ENCODE measurements at regions not wholly inside any gene's neighbourhood (a gene's known extent, or its start where the extent isn't known, plus 50 kb on each side); places are given as distances from the start of the nearest gene placed in this dataset.
A peak's percentile ranks its signal among the peaks of the same experiment; 100 is the strongest.

DNA sequence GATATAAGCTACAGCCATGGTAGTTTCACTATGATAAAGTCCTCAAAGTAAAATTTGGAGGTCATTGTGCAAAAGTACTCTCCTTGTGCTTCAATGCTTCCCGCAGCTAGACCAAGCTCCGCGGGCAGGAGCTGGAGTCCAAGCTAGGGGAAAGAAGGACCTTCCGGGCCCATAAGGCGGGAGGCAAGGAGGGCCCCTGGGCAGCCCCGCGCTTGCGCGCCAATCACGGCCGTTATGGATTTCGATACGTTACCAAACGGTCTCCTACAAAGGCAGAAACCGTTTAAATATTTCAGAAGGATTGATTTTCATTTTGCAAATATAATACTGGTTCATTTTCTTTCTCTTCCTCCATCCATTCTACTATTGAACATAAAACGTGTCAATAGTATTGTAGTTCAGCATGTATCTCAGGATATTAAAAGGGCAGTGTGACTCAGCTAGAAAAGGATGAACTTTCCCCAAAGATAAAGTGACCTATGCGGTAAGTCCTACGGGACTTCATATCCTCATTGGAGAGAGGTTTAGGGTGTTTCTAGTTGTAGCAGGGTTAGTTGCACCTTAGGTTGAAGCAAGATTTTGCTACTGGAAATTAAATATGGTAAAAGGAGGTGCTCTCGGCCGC, 128.0 kb downstream of the KIF20B start:
- no peak for DNase-seq

DNA sequence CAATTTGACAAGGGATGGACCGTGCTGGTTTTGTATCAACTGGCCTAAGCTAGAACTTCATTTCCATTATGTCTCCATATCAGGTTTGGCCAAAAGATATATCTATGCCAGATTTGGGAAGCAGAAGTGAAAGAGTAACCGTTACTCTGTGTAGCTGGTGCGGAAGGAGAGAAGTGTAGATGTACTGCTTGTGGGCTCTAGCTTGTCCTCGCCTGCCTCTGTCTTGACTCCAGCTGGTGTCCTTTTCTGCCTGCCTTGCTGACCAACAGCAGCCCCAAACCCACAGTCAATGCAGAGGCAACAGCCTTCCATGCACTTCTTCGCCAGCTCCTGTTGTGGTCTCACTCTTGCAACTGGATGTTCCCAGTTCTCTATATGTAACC, 128.5 kb downstream of the KIF20B start:
- DNase-seq: no peak

DNA sequence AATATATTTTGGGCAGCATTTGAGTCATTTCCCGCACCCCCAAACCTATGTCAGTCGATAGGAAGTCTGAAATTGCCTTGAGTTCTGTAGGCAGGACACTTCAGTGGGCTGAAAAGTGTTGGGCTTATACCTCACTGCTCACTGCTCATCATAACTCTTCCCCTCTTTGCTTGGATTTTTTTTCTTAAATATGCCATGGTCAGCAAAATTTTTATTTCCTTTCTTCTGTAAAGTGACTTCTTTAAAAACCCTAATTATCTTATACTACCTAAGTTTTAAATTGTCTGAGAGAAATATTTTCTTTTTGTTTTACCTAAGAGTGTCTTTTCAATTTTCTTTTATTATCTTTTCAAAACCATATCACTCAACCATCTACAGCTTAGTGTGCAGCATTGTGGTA, 129.2 kb downstream of the KIF20B start:
- no peak for DNase-seq

DNA sequence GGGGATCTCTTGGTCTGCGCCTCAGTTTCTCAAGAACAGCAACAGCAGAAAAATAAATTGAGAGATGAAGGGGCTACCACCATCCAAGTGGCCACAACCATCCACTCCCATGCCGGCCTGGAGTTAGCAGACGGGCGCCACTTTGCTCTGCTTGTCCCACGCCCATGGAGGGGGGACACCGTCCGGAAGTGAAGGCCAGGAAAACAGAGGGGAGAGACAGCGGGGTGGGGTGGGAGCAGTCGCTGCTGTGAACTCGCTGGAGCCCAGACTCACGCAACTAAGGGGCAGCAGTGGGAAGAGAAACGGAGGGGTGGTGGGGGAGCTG, 135.4 kb downstream of the KIF20B start:
- no peak for DNase-seq

DNA sequence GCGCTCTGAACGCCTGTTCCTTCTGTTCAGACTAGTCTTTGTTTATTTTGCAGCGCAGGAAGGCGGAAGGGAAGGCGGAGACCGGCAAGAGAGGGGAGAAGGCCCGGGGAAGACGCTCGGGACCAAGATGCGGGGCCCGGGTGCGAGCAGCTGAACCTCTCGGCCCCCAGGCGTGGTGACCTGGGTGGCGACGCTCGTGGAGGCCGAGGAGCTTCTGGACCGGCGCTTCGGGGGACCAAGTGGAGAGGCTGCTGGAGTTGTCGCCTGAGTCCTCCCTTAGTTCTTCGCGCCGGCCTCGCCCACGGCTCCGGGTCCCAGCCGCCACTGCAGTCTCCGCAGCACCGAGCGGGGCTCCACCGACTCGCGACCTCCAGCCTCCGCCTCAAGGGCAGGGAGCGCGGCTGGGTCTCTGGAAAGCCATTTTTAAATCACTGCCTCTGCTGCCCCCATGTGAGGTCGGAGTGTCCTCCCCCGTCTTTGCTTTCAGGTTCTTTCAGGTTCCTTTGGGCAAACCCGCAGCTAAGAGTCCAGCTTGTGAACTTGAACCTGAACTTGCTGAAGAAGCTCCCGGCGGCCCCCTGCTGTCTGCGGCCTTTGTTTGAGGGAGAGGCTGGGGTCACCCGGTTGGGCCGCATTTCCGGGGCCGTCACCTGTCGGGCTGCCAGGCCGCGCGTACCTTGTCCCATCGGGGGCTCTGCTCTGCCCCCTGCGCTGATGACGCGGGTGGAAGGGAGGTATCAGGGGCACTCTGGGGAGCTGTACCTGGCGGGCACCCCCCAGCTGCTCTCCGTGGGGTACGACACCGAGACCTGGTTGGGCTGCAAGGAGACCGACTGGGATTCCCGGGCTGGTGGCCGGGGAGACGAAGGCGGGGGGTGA, 136.0 kb downstream of the KIF20B start:
- no peak for DNase-seq

DNA sequence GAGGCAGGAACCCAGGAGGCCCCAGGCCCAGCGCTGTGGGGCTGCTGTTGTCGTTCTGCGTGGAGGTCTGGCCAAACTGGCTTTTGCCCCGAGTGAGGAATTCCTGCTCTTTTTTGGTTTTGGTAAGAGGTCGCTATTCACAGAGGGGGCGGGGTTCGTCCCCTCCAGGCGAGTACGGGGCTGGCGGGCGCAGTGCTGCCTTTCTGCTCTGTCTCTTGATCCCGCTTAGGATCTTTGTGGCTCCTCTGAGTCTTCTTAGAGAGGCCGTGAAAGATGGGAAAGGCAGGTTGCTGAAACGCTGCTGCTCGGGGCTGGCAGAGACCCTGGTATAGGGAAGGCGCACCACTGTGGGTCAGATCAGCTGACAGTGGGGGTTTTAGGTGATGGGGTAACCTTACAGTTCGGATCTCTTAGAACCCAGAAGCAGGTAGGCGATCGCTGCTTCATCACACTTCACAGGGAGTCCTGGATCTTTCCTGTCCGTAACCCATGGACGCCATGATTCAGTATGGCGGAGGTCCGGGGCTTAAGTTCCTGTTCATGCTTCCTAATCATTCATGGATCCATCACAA, 136.7 kb downstream of the KIF20B start:
- no peak for DNase-seq

DNA sequence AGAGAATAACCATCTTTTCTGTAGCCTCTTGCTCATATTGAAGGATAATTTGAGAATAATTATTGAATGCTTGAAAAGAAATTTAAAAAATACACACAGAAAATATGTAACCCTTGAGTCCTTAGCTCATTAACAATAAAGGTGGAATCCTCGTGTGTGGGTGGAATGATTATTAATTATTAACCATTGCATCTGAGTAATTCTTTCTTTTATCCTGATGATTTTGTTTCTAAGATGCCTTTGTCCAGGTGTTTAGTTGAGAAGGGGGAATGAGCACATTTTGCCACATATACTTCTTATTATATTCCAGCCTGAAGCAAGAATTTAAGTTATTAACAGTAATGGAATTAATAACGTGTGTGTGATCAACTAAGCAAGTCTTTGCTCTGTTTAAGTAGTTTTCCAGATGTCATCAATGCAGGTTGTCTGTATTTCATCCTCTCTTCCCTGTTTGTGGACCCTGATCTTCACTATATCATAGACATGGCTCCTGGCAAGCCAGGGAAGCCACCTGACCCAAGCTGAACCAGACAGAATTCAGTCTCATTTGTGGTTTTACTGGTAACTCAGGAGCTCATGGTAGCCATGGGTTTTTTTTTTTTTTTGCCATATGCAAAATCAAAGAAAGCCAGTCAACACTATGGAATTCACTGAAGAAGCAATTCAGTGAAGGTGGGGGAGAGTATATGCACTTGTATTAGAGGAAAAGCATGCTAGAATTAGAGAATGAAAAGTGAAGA, 144.3 kb downstream of the KIF20B start:
- no peak for DNase-seq

DNA sequence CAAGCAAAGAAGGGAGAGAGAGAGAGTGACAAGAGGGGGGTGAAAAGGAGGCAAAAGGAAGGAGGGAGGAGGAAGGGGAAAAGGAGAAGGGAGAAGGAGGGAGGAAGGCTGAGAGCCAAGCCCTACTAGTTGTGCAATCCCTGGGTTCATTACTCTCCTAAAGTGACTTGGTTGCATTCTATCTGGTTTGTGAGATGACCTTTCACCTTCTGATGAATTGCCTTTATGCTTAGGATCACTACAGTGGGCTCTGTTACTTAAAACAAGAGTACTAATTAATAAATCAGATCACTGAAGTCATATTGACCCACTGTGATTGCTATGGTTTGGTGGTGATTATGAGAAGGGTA, 144.9 kb downstream of the KIF20B start:
- no peak for DNase-seq

DNA sequence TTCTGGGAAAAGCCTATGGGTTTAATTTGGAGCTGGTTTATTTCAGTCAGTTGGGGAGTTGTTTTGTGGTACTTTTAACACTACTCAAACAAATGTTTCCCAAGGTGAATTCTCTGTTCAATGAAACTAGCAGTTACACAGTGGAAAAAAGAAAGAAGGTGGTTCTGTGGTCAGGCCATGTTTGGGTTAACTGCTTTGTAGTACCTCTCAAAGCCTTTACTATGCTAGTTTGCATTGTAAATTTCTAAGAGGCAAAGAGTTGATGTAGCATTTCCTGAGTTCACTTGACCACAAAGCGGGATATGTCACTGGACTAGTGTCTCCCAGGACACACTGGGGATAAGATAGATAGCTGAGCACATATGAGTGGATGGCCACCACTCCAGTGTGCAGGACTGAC, 145.4 kb downstream of the KIF20B start:
- no peak for DNase-seq

DNA sequence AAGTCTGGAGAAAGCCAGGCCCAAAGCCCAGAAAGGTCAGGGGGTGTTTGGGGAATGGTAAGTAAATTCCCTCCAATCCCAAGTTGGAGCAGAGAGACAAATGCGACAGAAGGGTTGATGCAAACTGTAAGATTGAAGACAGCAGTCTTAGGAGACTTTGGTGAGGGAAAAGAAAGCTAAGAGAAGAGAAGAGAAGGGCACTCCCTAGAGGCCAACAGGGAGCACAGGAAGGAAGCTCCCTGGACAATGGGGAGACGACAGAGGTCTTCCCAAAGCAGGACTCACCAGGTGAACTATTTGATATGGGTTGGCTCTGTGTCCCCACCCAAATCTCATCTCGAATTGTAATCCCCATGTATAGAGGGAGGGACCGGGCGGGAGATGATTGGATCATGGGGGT, 151.5 kb downstream of the KIF20B start:
- DNase-seq: no peak

DNA sequence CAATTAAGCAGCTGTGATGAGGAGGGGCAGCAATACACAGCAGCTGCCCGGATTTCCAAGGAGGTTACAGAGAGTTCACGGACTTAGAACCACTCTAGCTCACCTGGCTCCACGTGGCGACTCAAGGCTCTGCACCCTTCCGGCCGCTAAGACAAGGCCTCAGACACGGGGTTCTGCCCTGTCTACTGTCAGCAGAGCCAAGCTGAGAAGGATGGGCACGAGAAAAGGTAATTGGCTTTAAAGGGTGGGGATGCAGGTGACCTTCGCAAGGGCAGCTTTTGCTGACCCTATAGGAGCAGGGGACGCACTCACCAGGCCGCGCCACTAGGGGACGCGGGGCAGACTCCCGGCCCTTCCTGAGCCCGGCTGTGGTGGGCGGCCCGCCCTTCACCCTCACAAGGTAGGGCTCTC, 152.4 kb downstream of the KIF20B start:
- no peak for DNase-seq

DNA sequence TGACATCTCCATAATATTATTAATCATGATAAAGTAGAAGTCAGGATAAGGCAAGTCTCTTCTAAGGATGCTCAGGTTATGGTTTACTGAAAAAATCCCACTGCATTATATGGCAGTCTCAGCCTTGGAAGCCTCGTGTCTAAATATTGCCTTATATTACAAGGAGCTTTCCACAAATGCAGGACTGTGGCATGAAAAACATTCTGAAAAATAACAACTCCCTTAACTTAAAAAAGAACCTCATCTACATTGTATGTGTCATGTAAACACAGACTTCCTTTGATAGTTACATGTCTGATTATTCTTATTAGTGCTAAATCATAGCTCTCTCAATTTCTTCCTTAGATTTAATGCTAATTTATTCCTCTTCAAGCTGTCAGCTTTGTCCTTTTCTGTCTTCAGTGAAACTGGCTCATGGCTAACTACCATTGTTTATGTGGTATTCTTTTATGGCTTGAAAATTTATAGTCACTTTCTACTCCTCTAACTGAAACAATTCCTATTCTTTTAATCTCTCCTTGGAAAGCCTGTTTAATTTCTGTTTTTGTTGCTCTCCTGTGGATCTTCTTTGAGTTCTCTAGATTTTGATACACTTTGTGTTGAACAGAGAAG, 156.1 kb downstream of the KIF20B start:
- DNase-seq: no peak

DNA sequence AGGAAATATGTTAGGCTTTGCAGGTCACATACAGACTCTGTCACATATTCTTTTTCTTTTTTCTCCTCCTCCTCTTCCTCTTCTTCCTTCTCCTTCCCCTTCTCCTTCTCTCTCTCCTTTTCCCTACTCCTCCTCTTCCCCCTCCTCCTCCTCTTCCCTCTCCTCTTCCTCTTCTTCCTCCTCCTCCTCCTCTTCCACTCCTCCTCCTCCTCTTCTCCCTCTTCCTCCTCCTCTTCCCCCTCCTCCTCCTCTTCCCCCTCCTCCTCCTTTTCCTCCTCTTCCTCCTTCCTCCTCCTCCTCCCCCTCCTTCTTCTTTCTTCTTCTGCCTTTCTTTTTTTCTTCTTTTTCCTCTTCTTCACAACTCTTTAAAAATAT, 159.8 kb downstream of the KIF20B start:
- no peak for DNase-seq

DNA sequence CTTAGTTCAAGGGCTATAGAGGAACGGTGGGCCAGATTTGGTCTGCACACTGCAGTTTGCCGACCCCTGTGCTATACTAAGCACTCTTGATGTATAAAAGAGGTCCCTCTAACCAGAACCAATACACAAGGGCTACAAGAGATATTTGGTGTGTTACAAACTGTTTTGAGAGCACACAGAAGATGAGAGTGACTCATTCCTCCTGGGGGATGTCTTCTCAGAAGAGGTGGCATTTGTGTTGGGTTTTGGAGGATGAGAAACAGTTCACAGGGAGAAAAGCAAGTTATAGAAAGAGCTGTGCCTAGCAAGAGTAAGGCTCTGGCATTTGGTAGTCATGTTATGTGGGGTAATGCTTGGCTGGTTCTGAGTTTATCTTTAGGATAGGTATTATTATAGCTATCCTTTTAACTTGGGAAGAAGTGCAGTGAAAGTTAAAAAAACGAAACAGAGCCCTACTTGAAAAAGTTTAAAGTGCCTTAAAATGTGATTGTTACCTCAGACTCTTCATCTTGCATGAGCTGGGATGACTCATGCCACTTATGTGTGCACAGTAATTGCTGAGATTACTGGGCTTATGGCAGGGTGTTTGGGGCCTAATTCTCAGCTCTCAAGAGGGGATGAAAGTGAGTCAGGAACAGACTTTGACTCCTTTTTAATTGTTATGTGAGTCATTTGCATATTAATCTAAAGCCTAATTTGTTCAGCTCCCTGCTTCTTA, 160.4 kb downstream of the KIF20B start:
- DNase-seq: peak; percentile 47

DNA sequence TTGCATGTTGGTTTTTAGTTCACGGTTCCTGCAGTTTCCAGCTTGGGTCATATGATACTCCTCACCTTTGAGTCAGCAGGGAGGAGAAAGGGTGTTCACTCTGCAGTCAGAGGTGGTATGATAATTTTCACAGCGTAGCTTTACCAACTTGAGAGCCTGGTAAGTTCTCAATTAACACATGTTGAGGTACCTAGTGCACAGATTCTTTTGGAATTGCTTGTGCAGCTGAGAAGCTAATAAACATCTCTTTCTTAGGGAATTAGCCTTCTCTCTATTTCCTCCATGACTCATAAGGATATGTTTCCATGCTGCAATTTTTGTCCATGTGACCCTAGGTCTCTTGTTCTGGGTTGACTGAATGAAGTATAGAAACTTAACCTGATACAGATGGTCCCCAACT, 166.6 kb downstream of the KIF20B start:
- DNase-seq: no peak

DNA sequence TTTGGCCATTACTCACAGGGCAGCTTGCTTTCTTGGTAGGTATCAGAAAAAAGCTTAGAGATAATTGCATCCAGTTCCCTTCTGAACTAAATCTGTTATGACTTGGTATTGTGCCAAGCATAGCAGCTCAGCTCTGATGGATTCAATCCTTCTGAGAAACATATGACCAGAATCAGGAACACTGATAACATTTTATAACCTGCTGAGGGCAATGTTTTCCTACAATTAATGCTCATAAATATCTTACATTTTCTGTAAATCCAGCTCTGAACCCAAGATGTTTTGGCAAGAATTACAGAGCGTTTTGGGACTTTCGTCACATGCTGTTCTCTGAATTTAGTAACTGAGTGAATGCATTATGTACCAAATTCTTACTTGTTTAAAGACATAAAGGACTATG, 167.8 kb downstream of the KIF20B start:
- DNase-seq: no peak

DNA sequence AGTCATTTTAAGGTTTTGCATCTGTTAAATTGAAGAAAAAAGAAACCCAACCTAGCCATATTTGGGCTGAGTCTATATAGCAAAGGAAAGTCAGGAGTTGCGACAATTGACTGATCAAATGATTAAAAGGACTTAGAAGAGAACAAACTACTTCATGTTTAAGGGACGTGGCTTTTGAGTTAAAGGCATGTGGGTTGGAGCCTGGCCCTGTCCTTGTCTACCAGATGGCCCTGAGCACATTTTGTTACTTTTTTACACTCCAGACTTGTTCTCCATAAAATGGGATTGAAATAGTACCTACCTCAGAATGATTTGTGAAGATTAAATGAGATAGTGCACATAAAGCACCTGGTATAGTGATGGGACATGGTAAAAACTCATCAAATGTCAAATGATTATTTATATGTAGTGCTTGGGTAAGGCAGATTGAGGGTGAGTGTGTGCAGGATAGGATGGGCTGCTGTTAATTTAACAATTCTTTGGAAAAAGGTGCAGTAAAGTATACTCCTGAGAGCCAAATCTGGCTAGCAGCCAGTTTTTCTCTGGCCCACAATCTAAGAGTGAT, 168.3 kb downstream of the KIF20B start:
- DNase-seq: no peak

DNA sequence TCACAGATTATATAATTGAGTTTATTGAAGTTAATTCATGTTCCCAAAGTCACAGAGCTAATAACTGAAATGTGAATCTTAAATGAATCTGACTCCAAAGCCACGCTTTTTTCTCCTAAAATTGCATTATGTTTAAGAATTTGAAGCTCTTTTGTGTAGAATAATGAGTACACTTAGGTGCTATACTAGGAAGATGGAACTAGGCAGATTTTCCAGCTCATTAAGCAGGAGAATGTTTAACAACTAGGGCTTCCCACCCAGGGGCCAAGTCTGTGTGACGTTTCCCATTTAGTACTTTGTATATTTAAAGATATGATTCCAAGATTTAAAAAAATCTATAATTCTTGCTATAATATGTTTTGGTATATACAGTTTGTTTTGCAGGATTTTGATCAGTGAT, 169.5 kb downstream of the KIF20B start:
- no peak for DNase-seq

DNA sequence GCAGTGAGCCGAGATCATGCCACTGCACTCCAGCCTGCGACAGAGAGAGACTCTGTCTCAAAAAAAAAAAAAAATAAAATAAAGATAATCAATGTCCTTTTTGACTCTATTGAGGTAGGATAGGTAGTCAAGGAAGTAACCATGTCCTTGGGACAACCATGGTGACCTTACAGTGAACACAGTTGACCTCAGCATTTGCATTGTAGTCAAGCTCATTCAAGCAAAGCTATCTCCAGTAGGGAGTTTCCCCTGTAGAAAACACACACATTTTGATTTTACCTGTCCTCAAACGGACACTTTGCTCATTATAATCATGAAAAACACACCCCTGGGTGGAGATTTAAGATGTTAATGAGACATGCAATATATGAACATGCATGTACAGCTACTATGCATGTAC, 171.7 kb downstream of the KIF20B start:
- DNase-seq: no peak

DNA sequence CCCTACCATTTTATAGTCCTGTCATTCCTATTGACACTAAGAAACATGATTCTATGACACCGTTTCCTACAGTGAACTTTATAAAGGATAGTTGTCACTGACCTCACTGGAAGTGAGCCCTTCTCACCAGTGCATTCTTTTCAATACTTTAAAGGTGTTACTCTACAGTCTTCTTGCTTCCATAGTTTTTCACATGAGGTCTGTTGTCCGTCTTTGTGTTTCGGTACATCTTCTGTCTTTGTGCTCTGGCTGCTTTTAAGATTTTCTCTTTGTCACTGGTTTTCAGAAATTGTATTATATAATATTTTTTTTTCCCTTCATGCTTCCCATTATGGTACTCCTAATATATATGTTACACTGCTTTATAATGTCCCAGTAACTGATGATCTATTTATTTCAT, 174.2 kb downstream of the KIF20B start:
- no peak for DNase-seq

DNA sequence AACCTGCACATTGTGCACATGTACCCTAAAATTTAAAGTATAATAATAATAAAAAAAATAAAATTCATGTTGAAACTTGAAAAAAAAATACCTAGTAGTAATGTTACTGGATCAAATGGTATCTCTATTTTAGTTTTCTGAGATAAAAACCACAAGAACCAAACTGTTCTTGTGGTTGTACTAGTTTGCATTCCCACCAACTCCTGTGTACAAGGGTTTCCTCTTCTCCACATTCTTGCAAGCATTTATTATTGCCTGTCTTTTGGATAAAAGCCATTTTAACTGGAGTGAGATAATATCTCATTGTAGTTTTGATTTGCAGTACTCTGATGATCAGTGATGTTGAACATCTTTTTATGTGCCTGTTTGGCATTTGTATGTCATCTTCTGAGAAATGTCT, 177.7 kb downstream of the KIF20B start:
- DNase-seq: no peak

DNA sequence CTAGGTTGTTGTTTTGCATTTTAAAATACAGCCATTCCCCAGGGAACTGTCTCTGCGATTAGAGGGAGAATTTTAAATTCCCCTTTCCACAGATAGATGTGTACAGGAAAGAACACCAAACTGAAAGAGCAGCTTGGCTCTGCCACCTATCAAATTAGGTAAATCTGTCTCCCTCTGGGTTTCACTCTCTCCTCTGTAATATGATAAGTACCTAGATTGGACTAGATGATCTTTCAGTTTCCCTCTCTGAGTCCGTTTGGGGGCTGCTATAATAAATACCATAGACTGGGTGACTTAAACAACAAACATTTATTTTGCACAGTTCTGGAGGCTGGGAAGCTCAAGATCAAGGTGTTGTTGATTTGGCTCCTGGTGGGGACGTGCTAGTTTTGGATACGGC, 186.0 kb downstream of the KIF20B start:
- DNase-seq: no peak

DNA sequence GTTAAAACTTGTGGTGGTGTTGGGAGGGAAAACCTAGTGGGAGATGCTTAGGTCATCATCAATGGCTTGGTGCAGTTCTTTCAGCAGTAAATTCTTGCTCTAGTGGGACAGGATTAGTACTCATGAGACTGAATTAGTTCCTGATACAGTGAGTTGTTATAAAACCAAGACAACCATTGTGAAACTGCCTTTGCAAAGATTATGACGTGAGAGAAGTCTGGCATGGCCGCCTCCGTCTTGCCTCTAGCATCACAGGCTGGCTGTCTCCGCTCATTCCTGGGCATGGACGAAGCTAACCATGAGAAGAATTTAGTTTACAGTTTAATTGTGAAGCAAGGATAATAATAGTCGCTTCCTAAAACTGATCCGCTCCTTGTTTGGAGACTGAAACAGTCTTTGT, 186.4 kb downstream of the KIF20B start:
- no peak for DNase-seq
